ENCODE measurements at regions not wholly inside any gene's neighbourhood (a gene's known extent, or its start where the extent isn't known, plus 50 kb on each side); places are given as distances from the start of the nearest gene placed in this dataset.
A peak's percentile ranks its signal among the peaks of the same experiment; 100 is the strongest.

GRCh38 chr21:38984982-38985567 lies 179.3 kb downstream of the ETS2 start:
- no peak for DNase-seq (ENCODE audit: low read depth, low spot score)

GRCh38 chr21:38984568-38984967 lies 178.8 kb downstream of the ETS2 start:
- no peak for DNase-seq (ENCODE audit: low read depth, low spot score)

DNA sequence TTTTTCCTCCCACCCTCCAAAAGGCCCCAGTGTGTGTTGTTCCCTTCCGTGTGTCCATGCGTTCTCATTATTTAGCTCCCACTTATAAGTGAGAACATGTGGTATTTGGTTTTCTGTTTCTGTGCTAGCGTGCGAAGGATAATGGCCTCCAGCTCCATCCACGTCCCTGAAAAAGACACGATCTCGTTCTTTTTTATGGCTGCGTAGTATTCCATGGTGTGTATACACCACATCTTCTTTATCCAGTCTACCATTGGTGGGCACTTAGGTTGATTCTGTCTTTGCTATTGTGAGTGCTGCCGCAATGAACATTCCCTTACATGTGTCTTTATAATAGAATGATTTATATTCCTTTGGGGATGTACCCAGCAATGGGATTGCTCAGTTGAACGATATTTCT lies 177.8 kb downstream of the ETS2 start:
- DNase-seq (ENCODE audit: low read depth, low spot score) = no peak

DNA sequence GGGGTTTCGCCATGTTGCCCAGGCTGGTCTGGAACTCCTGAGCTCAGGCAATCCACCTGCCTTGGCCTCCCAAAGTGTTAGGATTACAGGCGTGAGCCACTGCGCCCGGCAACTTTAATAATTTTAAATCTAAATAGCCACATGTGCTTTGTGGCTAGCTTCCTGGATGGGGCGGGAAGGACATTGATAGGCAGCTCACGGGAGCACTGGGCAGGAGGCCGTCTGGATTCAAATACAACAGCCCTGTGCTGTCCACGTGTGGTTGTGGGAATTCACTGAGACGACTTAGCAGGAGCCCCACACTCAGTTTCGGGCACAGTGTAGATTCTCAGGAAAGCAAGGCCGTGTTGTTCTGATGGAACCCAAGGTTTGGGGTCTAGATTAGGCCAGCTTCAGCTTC lies 177.1 kb downstream of the ETS2 start:
- DNase-seq (ENCODE audit: low read depth, low spot score) = no peak

- DNase-seq (ENCODE audit: low read depth, low spot score) = peak; percentile 86
Measured at GRCh38 chr21:38982096-38982495, 176.4 kb downstream of the ETS2 start.

DNA sequence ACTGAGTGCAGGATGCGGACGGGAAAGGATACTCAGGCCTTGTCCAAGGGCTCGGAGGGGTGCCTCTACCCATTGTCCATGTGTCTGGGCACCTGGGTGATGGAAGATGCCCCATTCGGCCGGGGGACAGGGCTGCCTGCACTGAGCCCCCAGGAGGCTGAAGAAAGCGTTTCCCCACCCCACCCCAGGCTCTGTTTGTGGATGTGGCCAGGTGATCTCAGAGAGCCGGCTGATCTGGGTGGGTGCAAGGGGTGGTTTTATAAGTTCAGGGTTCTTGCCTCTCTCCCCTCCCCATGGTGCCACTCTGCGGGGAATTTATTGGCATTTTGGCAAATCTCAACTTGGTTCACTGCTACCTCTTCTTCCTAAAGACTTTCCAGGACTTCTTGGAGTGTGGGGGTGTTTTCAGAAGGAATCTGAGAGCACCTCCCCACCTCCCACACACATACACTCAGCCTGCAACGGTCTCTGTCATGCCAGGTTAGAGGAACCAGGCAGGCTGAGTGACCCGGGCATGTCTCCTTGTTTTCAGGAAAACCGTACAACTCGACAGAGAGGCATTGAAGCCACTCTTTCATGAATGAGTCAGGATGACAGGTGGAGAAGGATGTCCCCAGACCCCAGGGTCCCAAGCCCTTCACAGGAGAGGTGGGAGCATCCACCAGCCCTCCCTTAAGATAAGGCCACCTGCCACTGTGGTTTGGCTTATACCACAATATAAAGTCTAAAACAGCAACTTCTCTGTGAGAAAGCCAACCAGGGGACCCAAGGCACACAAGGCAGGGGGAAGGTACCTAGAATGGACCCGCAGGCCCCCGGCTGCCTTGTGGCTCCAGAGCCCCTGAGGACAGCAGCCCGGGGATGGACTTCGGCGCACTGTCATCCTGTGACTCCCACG lies 174.9 kb downstream of the ETS2 start:
- no peak for DNase-seq (ENCODE audit: low read depth, low spot score)

GRCh38 chr21:38979271-38980121 lies 173.8 kb downstream of the ETS2 start:
- DNase-seq (ENCODE audit: low read depth, low spot score) = peak; percentile 24

- DNase-seq (ENCODE audit: low read depth, low spot score) = no peak
Measured at GRCh38 chr21:38976900-38977299, 171.2 kb downstream of the ETS2 start.

DNA sequence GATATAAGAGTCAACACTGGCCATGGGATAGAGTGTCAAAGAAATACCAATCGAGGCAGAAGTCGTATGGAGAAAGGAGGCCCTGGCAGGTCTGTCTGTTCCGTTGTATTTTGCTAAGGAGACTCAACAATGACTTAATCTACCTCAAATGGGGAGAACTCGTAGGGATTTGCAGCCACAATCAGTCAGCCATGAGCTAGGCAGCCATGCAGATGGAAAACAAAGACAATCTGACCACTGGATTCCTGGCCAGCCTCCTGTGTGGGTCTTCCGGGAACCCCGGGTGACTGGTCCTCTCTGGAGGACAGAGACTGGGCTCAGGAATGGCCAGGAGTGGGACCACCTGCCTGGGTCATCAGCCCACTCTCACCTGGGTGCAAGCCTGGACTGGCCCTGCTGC lies 167.8 kb downstream of the ETS2 start:
- no peak for DNase-seq (ENCODE audit: low read depth, low spot score)

DNA sequence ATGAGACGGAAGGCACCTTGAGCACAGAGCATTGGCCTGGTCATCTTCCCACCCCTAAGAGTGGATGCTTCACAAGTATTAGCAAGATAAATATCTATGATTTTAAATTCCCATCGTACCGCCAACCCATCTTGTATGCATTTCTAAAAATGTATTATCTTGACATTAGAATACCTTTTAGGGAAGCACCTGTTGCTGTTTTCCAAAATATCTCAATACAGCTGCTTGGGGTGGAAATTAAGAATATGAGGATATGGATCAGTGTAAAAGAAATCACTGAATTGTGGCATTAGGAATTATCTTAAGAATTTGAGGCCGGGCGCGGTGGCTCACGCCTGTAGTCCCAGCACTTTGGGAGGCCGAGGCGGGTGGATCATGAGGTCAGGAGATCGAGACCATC lies 166.3 kb downstream of the ETS2 start:
- no peak for DNase-seq (ENCODE audit: low read depth, low spot score)

GRCh38 chr21:38970765-38971164 lies 165.0 kb downstream of the ETS2 start:
- no peak for DNase-seq (ENCODE audit: low read depth, low spot score)

DNA sequence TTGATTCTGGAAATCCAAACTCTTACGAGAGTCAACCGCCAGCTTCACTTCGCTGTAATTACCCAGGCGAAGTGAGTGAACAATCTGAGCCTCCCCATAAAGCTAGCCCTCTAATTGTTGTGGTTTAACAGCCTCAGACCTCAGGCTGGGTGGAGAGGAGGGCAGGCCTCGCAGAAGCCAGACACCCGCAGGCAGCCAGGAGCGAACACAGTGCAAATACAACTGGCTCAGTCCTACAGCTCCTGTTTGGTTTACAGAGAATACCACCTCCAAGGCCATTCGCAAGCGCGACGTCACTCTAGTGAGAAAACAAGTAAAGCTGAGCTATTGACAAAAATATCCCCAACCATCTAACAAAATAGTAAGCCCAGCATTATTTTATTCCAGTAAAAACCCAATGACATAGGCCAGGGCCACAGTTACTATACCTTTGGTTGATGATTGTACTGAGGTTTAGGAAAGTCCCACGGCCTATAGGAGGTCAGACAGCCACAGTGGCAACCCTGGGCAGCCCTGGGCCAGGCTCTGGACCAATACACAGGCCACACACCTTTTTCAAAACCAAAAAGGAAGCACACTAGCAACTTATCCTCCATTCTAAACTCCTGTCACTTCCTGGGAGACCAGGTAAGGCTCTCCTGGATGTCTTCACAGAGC lies 163.3 kb downstream of the ETS2 start:
- peak; percentile 56 for DNase-seq (ENCODE audit: low read depth, low spot score)

- DNase-seq (ENCODE audit: low read depth, low spot score) = peak; percentile 92
Measured at GRCh38 chr21:38965910-38966504, 160.3 kb downstream of the ETS2 start.

DNA sequence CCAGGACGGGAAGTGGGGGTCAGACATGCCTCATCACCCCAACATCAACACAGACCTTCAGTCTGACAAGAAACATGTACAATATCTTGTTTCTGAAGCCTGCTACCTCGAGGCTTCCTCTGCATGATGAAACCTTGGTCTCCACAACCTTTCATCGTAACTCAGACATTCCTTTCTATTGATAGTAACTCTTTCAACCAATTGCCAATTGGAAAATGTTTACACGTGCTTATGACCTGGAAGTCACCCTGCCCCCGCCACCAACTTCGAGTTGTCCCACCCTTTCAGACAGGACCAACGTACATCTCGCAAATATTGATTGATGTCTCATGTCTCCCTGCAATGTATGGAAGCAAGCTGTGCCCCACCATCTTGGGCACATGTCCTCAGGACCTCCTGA lies 159.5 kb downstream of the ETS2 start:
- DNase-seq (ENCODE audit: low read depth, low spot score) = no peak

- no peak for DNase-seq (ENCODE audit: low read depth, low spot score)
Measured at GRCh38 chr21:38963006-38963405, 157.3 kb downstream of the ETS2 start.

DNA sequence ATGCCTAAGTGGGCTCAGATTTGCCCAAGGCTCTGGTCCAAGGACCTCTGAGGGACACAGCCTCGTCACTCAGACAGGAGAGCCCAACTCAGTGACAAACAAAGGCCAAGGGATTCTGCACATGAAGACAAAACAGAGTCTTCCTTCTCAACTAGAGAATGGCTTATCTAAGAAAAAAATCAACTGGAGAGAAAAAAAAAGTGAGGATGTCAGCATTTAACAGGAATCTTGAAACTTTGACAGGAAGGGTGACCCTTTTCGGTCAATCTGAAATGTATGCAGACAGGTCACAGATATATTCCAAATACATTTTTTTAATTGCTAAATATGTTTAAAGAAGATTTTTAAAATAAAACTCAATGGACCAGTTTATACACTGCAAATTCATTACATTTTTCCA lies 154.5 kb downstream of the ETS2 start:
- DNase-seq (ENCODE audit: low read depth, low spot score) = no peak

DNA sequence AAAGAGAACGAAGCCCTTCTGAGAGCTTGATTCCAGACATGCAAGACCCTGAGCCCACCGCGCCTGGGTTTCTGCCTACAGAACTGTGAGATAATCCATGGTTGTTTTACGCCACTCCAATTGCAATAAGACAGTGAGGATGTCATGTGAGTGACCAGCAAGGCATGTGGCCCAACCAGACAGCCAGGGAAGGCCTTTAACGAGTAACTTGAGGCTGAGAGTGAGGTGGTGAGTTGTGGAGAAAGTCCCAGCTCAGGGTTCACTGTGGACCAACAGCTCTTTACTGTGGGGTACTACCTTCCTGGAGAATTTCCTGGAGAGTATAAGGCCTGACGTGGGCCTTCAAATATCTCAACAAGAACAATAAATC lies 153.9 kb downstream of the ETS2 start:
- no peak for DNase-seq (ENCODE audit: low read depth, low spot score)

GRCh38 chr21:38958940-38959691 lies 153.4 kb downstream of the ETS2 start:
- no peak for DNase-seq (ENCODE audit: low read depth, low spot score)

GRCh38 chr21:38958323-38958705 lies 152.6 kb downstream of the ETS2 start:
- DNase-seq (ENCODE audit: low read depth, low spot score) = no peak

DNA sequence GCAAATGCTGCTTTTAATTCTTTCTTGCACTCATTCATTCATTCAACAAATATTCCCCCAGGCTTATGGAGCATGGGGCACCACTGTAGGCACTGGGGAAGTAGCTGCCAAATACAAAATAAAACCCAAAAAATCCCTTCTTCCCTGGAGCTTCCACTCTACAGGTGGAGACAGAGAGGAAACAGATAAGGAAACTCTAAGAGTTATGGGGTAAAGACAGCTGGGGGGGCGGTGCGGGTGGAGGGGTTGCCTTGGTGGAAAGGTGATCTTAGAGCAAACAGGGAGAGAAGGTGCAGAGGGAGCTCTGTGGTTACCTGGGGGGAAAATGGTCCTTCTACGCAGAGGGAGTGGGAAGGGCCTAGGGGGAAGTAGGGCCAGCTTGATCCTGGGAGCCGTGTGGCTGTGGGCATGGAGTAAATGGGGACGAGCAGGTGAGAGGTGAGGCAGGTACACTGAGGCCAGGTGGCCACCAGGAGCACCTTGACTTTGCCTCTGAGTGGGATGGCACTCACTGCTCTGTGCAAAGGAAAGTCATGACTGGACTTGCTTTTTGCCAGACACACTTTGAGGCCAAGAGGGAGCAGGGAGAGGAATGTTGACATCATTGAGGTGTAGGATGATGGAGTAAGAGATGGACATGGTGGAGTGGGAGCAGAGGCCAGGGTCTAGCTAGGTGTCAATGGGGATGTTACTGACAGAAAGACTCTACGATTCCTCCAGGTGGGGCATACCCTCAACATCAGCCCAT lies 152.0 kb downstream of the ETS2 start:
- no peak for DNase-seq (ENCODE audit: low read depth, low spot score)
